Psoas muscle (tissue), 7 donors: ENCODE measurements at regions not wholly inside any gene's neighbourhood (a gene's known extent, or its start where the extent isn't known, plus 50 kb on each side); places are given as distances from the start of the nearest gene placed in this dataset.
A peak's percentile ranks its signal among the peaks of the same experiment; 100 is the strongest.

Experiments used
- ATAC-seq, 4 donors: fragments of 200-7000 bp; cut with Tn5 transposase; one replicate each; pipeline ENCODE4 v1.9.1; 2020; ENCODE audit warnings: moderate library complexity in 3 of 4, mild to moderate bottlenecking in 2 of 4
- DNase-seq, 2 donors: peaks; one replicate each; pipeline ENCODE4 v3.0.0-alpha.2; 2020
- H3K27ac ChIP-seq: fragments of 200-600 bp; one replicate; pipeline ENCODE4 v1.8.0; 2022
- H3K27me3 ChIP-seq, 3 donors: fragments of 200-600 bp in 1 of 3; one replicate each; pipeline versions ENCODE4 v1.6.1 to v1.8.0; 2013 to 2022; ENCODE audit warnings: low read length in 2 of 3, mild to moderate bottlenecking in 2 of 3, moderate library complexity in 1 of 3; ENCODE audit not compliant: insufficient read depth in 3 of 3
- H3K36me3 ChIP-seq, 2 donors: fragments of 200-600 bp in 1 of 2; one replicate each; pipeline versions ENCODE4 v1.6.1 to v1.8.0; 2013 to 2022; ENCODE audit warnings: low read depth in 1 of 2, mild to moderate bottlenecking in 1 of 2, moderate library complexity in 1 of 2; ENCODE audit not compliant: insufficient read depth in 1 of 2
- H3K4me1 ChIP-seq: fragments of 200-600 bp; one replicate; pipeline ENCODE4 v1.8.0; 2022
- H3K4me3 ChIP-seq: fragments of 200-600 bp; one replicate; pipeline ENCODE4 v1.8.0; 2022; ENCODE audit warnings: mild to moderate bottlenecking
- H3K9me3 ChIP-seq: fragments of 200-600 bp; one replicate; pipeline ENCODE4 v1.8.0; 2022
- WGBS, 3 donors: extraction: QIAGEN DNeasy Blood & Tissue Kit; methylation state at CpG; one replicate each; pipeline versions ENCODE4 v1.1.6 to v1.1.7; 2013; 5-methylcytosine and 5-hydroxymethylcytosine counted together
- intact Hi-C, 2 donors: fragments of 100-400 bp; cut with DNase I; formaldehyde crosslinking; loops; one replicate each; pipeline versions ENCODE4 v1.11.0 to v1.14.2; 2022
- TF ChIP-seq, protein P1 (sequence below): fragments of 200-600 bp; IDR thresholded peaks from one replicate; pipeline ENCODE4 v1.8.0; 2022; ENCODE audit warnings: antibody characterized with exemption
- donor health status: healthy with polysubstance abuse.
- donor health status: DM: no; HTN: no; CAD: no; lungs with moderate emphysema.
- donor health status: Bipolar disorder and iron deficiency.
- donor health status: healthy.
- donor health status: DM: yes; HTN: yes; CAD: no.
- donor health status: DM: no; HTN: no; CAD: no.
- donor health status: DM: yes; HTN: yes; CAD: no.

- H3K9me3 ChIP-seq = no peaks in the 10 kb centered on the region
- H3K27me3 ChIP-seq = no peaks in the 10 kb centered on the region
- no peaks in the 10 kb centered on the region for H3K4me1 ChIP-seq
- no peak overlapping the region for H3K4me3 ChIP-seq
- intact Hi-C loops = no loop called here
- no peak overlapping the region for H3K27ac ChIP-seq
- H3K36me3 ChIP-seq = no peaks in the 10 kb centered on the region
- TF ChIP-seq, protein P1, sequence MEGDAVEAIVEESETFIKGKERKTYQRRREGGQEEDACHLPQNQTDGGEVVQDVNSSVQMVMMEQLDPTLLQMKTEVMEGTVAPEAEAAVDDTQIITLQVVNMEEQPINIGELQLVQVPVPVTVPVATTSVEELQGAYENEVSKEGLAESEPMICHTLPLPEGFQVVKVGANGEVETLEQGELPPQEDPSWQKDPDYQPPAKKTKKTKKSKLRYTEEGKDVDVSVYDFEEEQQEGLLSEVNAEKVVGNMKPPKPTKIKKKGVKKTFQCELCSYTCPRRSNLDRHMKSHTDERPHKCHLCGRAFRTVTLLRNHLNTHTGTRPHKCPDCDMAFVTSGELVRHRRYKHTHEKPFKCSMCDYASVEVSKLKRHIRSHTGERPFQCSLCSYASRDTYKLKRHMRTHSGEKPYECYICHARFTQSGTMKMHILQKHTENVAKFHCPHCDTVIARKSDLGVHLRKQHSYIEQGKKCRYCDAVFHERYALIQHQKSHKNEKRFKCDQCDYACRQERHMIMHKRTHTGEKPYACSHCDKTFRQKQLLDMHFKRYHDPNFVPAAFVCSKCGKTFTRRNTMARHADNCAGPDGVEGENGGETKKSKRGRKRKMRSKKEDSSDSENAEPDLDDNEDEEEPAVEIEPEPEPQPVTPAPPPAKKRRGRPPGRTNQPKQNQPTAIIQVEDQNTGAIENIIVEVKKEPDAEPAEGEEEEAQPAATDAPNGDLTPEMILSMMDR = no peak
- ATAC-seq (peak; percentile 43 to 83 (median 48)), DNase-seq (no peak)
- WGBS, 3 donors = 87 to 90% (median 88%) methylated on average over 10 of the region's 10 CpGs
Observed at GRCh38 chr15:93829115-93829870, 402.1 kb upstream of the MCTP2 start.

- no peak overlapping the region for H3K27ac ChIP-seq
- H3K4me1 ChIP-seq = no peaks in the 10 kb centered on the region
- ATAC-seq = peak; percentile 26 to 77 (median 30)
- 20 to 33% (median 21%) methylated on average over 4 of the region's 4 CpGs for WGBS, 3 donors
- H3K27me3 ChIP-seq = no peaks in the 10 kb centered on the region
- H3K36me3 ChIP-seq = no peaks in the 10 kb centered on the region
- H3K9me3 ChIP-seq = no peaks in the 10 kb centered on the region
- intact Hi-C loops = no loop called here
- peak in 1 of 2 donors; percentile 58 for DNase-seq
- no peak overlapping the region for H3K4me3 ChIP-seq
- TF ChIP-seq, protein P1 = no peak
Observed at GRCh38 chr15:93826790-93827189, 404.6 kb upstream of the MCTP2 start.

- 42 to 51% (median 49%) methylated on average over 3 of the region's 3 CpGs for WGBS, 3 donors
- H3K4me1 ChIP-seq = no peaks in the 10 kb centered on the region
- ATAC-seq (no peak), DNase-seq (no peak)
- intact Hi-C loops = no loop called here
- H3K27me3 ChIP-seq = no peaks in the 10 kb centered on the region
- H3K4me3 ChIP-seq = no peak overlapping the region
- H3K9me3 ChIP-seq = no peaks in the 10 kb centered on the region
- H3K36me3 ChIP-seq = no peaks in the 10 kb centered on the region
- H3K27ac ChIP-seq = no peak overlapping the region
- TF ChIP-seq, protein P1 = no peak
Observed at GRCh38 chr15:93826293-93826692, 405.1 kb upstream of the MCTP2 start.

- no peak for DNase-seq
- no peak for ATAC-seq
- Histone ChIP-seq H3K9me3 (no peaks in the 10 kb centered on the region), H3K27ac (no peak overlapping the region), H3K36me3 (no peaks in the 10 kb centered on the region), H3K4me3 (no peak overlapping the region), H3K4me1 (no peaks in the 10 kb centered on the region), H3K27me3 (no peaks in the 10 kb centered on the region)
- TF ChIP-seq, protein P1 = no peak
- 52 to 69% (median 59%) methylated on average over 4 of the region's 4 CpGs for WGBS, 3 donors
- intact Hi-C loops = no loop called here
Observed at GRCh38 chr15:93825682-93826081, 405.7 kb upstream of the MCTP2 start.
